ENCODE measurements at regions not wholly inside any gene's neighbourhood (a gene's known extent, or its start where the extent isn't known, plus 50 kb on each side); places are given as distances from the start of the nearest gene placed in this dataset.

GRCh38 chr3:88640581-88640980 is 466.8 kb upstream of the EPHA3 start:
- TF ChIP-seq POLR2A (IDR thresholded peaks at IDR 0.05; ENCODE audit: low read length) (no peak), GATA1 (IDR thresholded peaks at IDR 0.05; ENCODE audit: low read depth, low read length) (no peak)

All from erythroblast (primary cell).